B cell (primary cell): ENCODE measurements at regions not wholly inside any gene's neighbourhood (a gene's known extent, or its start where the extent isn't known, plus 50 kb on each side); places are given as distances from the start of the nearest gene placed in this dataset.

Experiments used
- ATAC-seq: fragments of 200-7000 bp; cut with Tn5 transposase; one replicate; pipeline ENCODE4 v1.10.0; 2021; ENCODE audit warnings: low read depth, mild to moderate bottlenecking, moderate number of reproducible peaks, moderate library complexity
- CTCF ChIA-PET: fragments of 350-600 bp; sonication (Branson Sonifier 250); formaldehyde crosslinking; loops from one replicate; lab custom pipeline; 2021; ENCODE audit warnings: antibody characterized with exemption, inconsistent platforms; lab: Charles Lee
- POLR2A ChIA-PET: fragments of 350-600 bp; sonication (Branson Sonifier 250); formaldehyde crosslinking; loops from one replicate; lab custom pipeline; 2021; ENCODE audit warnings: antibody characterized with exemption; lab: Charles Lee
- DNase-seq: peaks from one replicate; pipeline ENCODE4 v3.0.0; 2013
- H2AFZ ChIP-seq: 2 replicates; pipeline ENCODE4 v1.6.1; 2012; ENCODE audit warnings: mild to moderate bottlenecking, low read depth, low read length; ENCODE audit not compliant: insufficient read depth, poor library complexity, severe bottlenecking
- H3K27ac ChIP-seq, 2 donors: 1 replicate in 1 of 2; 2 replicates in 1 of 2; pipeline ENCODE4 v1.5.1; 2012 to 2013; ENCODE audit warnings: low read length in 2 of 2, mild to moderate bottlenecking in 2 of 2, moderate library complexity in 1 of 2
- H3K27me3 ChIP-seq, 4 experiments: fragments of 200-600 bp in 1 of 4; sonication (generic) in 1 of 4; replicated peaks in 1 of 4; 1 replicate in 2 of 4; 2 replicates in 2 of 4; pipeline versions ENCODE4 v1.6.1 to v1.7.0; 2013 to 2016; ENCODE audit warnings: low read length in 3 of 4, mild to moderate bottlenecking in 2 of 4, mixed read lengths in 1 of 4, moderate library complexity in 1 of 4; ENCODE audit not compliant: insufficient read depth in 4 of 4, control insufficient read depth in 3 of 4; ENCODE audit errors: control extremely low read depth in 1 of 4
- H3K36me3 ChIP-seq, 2 experiments: replicated peaks in 1 of 2; 1 replicate in 1 of 2; 2 replicates in 1 of 2; pipeline versions ENCODE4 v1.6.1 to v1.7.1; 2013; ENCODE audit warnings: low read length in 1 of 2; ENCODE audit not compliant: insufficient read depth in 2 of 2, control insufficient read depth in 1 of 2; ENCODE audit errors: control extremely low read depth in 1 of 2, extremely low read depth in 1 of 2
- H3K4me1 ChIP-seq, 2 donors: fragments of 200-600 bp in 1 of 2; sonication (generic) in 1 of 2; 1 replicate in 1 of 2; 2 replicates in 1 of 2; pipeline versions ENCODE4 v1.5.1 to v1.6.1; 2013 to 2017; ENCODE audit warnings: low read length in 2 of 2; ENCODE audit not compliant: control insufficient read depth in 2 of 2, insufficient read depth in 2 of 2
- H3K4me2 ChIP-seq: replicated peaks from 2 replicates; pipeline ENCODE3; 2012; ENCODE audit warnings: mild to moderate bottlenecking, low read depth, low read length; ENCODE audit not compliant: poor library complexity, severe bottlenecking
- H3K4me3 ChIP-seq, 5 experiments: fragments of 200-600 bp in 1 of 5; sonication (generic) in 1 of 5; 1 replicate in 3 of 5; 2 replicates in 2 of 5; pipeline versions ENCODE4 v1.5.1 to v1.7.0; 2011 to 2016; ENCODE audit warnings: low read length in 4 of 5, mild to moderate bottlenecking in 4 of 5, low read depth in 2 of 5, control low read depth in 1 of 5, moderate library complexity in 1 of 5; ENCODE audit not compliant: insufficient read depth in 1 of 5; ENCODE audit errors: control extremely low read depth in 1 of 5, extremely low read depth in 1 of 5
- H3K79me2 ChIP-seq: fragments of 200-600 bp; sonication (generic); one replicate; pipeline ENCODE4 v1.6.0; 2016; ENCODE audit warnings: low read length; ENCODE audit not compliant: control insufficient read depth, insufficient read depth
- H3K9ac ChIP-seq: fragments of 200-600 bp; sonication (generic); 2 replicates; pipeline ENCODE4 v1.6.1; 2017; ENCODE audit warnings: mild to moderate bottlenecking, low read length, moderate library complexity
- H3K9me3 ChIP-seq, 3 donors: one replicate each; pipeline versions ENCODE4 v1.6.1 to v1.7.1; 2013; ENCODE audit warnings: low read length in 2 of 3; ENCODE audit not compliant: control insufficient read depth in 2 of 3, insufficient read depth in 1 of 3; ENCODE audit errors: control extremely low read depth in 1 of 3
- H4K20me1 ChIP-seq: 2 replicates; pipeline ENCODE4 v1.6.0; 2012; ENCODE audit warnings: mild to moderate bottlenecking, low read length; ENCODE audit not compliant: insufficient read depth, control insufficient read depth, poor library complexity, severe bottlenecking
- H3K27ac Mint-ChIP-seq: one replicate; pipeline ENCODE4 v1.8.0; 2021; ENCODE audit warnings: mixed read lengths
- H3K27me3 Mint-ChIP-seq: one replicate; pipeline ENCODE4 v1.8.0; 2021; ENCODE audit warnings: mixed read lengths
- H3K4me1 Mint-ChIP-seq: one replicate; pipeline ENCODE4 v1.8.0; 2021; ENCODE audit warnings: mixed read lengths
- H3K4me3 Mint-ChIP-seq: one replicate; pipeline ENCODE4 v1.8.0; 2021; ENCODE audit warnings: mixed read lengths
- H3K9me3 Mint-ChIP-seq: one replicate; pipeline ENCODE4 v1.8.0; 2022; ENCODE audit warnings: mixed read lengths; ENCODE audit not compliant: insufficient read depth
- EZH2 ChIP-seq: IDR thresholded peaks from 2 replicates; pipeline ENCODE4 v1.6.1; 2012; ENCODE audit warnings: borderline replicate concordance, low read depth, mild to moderate bottlenecking, moderate library complexity, low read length; ENCODE audit not compliant: insufficient read depth, poor library complexity, severe bottlenecking
- WGBS: methylation state at CpG from one replicate; pipeline ENCODE4 v1.1.5; 2013; ENCODE audit warnings: missing lambda C conversion rate; ENCODE audit not compliant: insufficient coverage; 5-methylcytosine and 5-hydroxymethylcytosine counted together
- intact Hi-C: fragments of 100-400 bp; cut with micrococcal nuclease; formaldehyde crosslinking; loops from one replicate; pipeline ENCODE4 v1.10.0; 2022
- TF ChIP-seq, protein P1 (sequence below): fragments of 200-600 bp; IDR thresholded peaks from one replicate; pipeline ENCODE4 v1.8.0; 2022; ENCODE audit warnings: antibody characterized with exemption, mild to moderate bottlenecking

DNA sequence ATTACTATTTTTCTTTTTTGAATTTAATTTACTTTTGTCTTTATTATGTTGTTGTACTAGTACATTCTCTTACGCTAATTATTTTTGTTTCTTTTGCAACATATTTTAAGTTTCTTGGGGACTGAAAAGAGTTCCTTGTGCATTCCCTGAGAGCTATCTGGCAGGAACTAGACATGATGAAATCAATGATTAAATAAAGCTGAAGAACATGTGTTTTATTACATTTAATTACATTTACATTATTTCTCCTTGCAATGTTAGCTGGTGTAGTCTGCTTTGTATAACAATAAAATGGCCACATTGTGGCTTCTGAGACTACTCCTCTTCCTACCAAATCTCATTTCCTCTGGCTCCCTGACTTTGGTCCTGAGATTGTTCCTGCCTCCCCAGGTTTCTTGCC, 244.9 kb downstream of the NDFIP2 start:
- no peak overlapping the region for H2AFZ ChIP-seq
- H3K27ac Mint-ChIP-seq = no peak overlapping the region
- H3K9me3 Mint-ChIP-seq = no peaks in the 10 kb centered on the region
- no peaks in the 10 kb centered on the region for H3K4me1 Mint-ChIP-seq
- no peak for TF ChIP-seq EZH2
- TF ChIP-seq, protein P1, sequence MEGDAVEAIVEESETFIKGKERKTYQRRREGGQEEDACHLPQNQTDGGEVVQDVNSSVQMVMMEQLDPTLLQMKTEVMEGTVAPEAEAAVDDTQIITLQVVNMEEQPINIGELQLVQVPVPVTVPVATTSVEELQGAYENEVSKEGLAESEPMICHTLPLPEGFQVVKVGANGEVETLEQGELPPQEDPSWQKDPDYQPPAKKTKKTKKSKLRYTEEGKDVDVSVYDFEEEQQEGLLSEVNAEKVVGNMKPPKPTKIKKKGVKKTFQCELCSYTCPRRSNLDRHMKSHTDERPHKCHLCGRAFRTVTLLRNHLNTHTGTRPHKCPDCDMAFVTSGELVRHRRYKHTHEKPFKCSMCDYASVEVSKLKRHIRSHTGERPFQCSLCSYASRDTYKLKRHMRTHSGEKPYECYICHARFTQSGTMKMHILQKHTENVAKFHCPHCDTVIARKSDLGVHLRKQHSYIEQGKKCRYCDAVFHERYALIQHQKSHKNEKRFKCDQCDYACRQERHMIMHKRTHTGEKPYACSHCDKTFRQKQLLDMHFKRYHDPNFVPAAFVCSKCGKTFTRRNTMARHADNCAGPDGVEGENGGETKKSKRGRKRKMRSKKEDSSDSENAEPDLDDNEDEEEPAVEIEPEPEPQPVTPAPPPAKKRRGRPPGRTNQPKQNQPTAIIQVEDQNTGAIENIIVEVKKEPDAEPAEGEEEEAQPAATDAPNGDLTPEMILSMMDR = no peak
- DNase-seq (no peak), ATAC-seq (no peak)
- H3K4me2 ChIP-seq = no peak overlapping the region
- ChIA-PET POLR2A (no interaction called here), CTCF (interaction anchor here (0.9 kb wide), 1 partner anchor 26 kb away, joined by 3 read pairs; no protein-coding TSS in a partner anchor)
- no peaks in the 10 kb centered on the region for H3K36me3 ChIP-seq
- H3K4me3 Mint-ChIP-seq = no peak overlapping the region
- no peaks in the 10 kb centered on the region for H3K27me3 ChIP-seq
- H3K9me3 ChIP-seq = no peaks in the 10 kb centered on the region
- H4K20me1 ChIP-seq = no peaks in the 10 kb centered on the region
- no peak overlapping the region for H3K4me3 ChIP-seq
- H3K4me1 ChIP-seq = no peaks in the 10 kb centered on the region
- no peaks in the 10 kb centered on the region for H3K27me3 Mint-ChIP-seq
- H3K79me2 ChIP-seq = no peaks in the 10 kb centered on the region
- H3K9ac ChIP-seq = no peak overlapping the region
- no CpG with 5 or more reads among the region's 1 CpG for whole genome bisulfite sequencing
- intact Hi-C loops = no loop called here
- no peak overlapping the region for H3K27ac ChIP-seq

DNA sequence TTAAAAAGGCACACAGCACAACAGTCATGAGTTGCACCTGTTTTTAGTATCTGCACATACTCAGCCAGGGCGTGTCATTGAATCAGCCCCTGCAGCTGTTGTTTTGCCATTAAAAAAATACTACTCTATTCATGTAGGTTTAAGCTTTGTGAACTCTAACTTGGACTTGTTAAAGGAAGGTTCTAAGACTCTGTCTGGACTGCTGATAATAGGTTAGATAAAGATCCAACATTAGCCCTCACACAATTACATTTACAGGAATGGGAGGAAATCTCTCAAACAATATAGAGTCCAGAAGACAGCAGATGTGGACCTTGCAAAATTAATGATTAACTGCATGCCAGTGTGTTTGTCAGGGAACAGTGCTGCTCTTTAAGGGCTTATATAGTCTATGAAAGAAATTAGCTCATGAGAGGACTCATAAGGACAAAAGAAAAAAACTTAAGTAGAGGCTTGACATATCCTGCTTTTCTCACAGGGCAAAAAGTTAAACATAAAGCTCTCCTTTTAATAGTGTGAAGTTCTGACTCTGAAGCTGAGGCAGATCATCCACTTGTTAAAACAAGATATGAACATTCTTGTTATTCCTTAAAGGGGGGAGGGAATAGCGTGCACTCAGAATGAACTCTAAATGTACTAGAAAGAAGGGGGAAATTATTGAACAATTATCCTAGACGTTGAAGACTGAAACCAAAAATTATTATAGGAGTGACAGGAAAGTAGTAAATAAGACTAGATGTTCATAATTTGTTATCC, 243.6 kb downstream of the NDFIP2 start:
- Histone ChIP-seq H3K27ac (no peak overlapping the region), H3K4me2 (no peak overlapping the region), H3K9me3 (no peaks in the 10 kb centered on the region), H3K9ac (no peak overlapping the region), H4K20me1 (no peaks in the 10 kb centered on the region), H3K4me3 (no peak overlapping the region), H3K27me3 (no peaks in the 10 kb centered on the region), H3K36me3 (no peaks in the 10 kb centered on the region), H2AFZ (no peak overlapping the region), H3K4me1 (no peaks in the 10 kb centered on the region), H3K79me2 (no peaks in the 10 kb centered on the region)
- POLR2A ChIA-PET = no interaction called here
- TF ChIP-seq, protein P1 = no peak
- TF ChIP-seq EZH2 = no peak
- Mint-ChIP-seq H3K27ac (no peak overlapping the region), H3K4me1 (no peaks in the 10 kb centered on the region), H3K4me3 (no peak overlapping the region), H3K27me3 (no peaks in the 10 kb centered on the region), H3K9me3 (no peaks in the 10 kb centered on the region)
- ATAC-seq (no peak), DNase-seq (no peak)
- WGBS = no CpG with 5 or more reads among the region's 3 CpGs
- intact Hi-C loops = no loop called here
- CTCF ChIA-PET = interaction anchor here (0.6 kb wide), 1 partner anchor 9 kb away, joined by 3 read pairs; no protein-coding TSS in a partner anchor
